Smooth muscle cell (in vitro differentiated cells): ENCODE measurements at regions not wholly inside any gene's neighbourhood (a gene's known extent, or its start where the extent isn't known, plus 50 kb on each side); places are given as distances from the start of the nearest gene placed in this dataset.

ENCODE experiments used
- DNase-seq: peaks from one replicate; lab custom pipeline; 2025; ENCODE audit not compliant: unreplicated experiment; lab: John Stamatoyannopoulos, UW
- H2AFZ ChIP-seq: fragments of 200-600 bp; sonication (generic); 2 replicates; pipeline ENCODE4 v1.6.0; 2016; ENCODE audit warnings: antibody characterized with exemption, low read depth, mild to moderate bottlenecking
- H3F3A ChIP-seq: fragments of 200-600 bp; sonication (generic); 2 replicates; pipeline ENCODE4 v1.6.0; 2017; ENCODE audit warnings: antibody characterized with exemption, low read depth
- H3K27ac ChIP-seq: fragments of 200-600 bp; sonication (generic); 2 replicates; pipeline ENCODE4 v1.5.1; 2016; ENCODE audit warnings: low read depth, mild to moderate bottlenecking
- H3K27me3 ChIP-seq: fragments of 200-600 bp; sonication (generic); 2 replicates; pipeline ENCODE4 v1.6.1; 2016; ENCODE audit warnings: low read depth, mild to moderate bottlenecking
- H3K36me3 ChIP-seq: fragments of 200-600 bp; sonication (generic); 2 replicates; pipeline ENCODE4 v1.5.1; 2016; ENCODE audit warnings: low read depth
- H3K4me1 ChIP-seq: fragments of 200-600 bp; sonication (generic); 2 replicates; pipeline ENCODE4 v1.5.1; 2016; ENCODE audit warnings: low read depth
- H3K4me2 ChIP-seq: fragments of 200-600 bp; sonication (generic); 2 replicates; pipeline ENCODE4 v1.6.0; 2016; ENCODE audit warnings: mild to moderate bottlenecking
- H3K4me3 ChIP-seq: fragments of 200-600 bp; sonication (generic); 2 replicates; pipeline ENCODE4 v1.5.1; 2016; ENCODE audit warnings: mild to moderate bottlenecking
- H3K79me2 ChIP-seq: fragments of 200-600 bp; sonication (generic); 2 replicates; pipeline ENCODE4 v1.6.0; 2016; ENCODE audit warnings: low read depth, mild to moderate bottlenecking
- H3K9ac ChIP-seq: fragments of 200-600 bp; sonication (generic); 2 replicates; pipeline ENCODE4 v1.6.0; 2016; ENCODE audit warnings: low read depth
- H3K9me3 ChIP-seq: fragments of 200-600 bp; sonication (generic); replicated peaks from 2 replicates; pipeline ENCODE4 v1.5.1; 2016; ENCODE audit warnings: low read depth
- H4K20me1 ChIP-seq: fragments of 200-600 bp; sonication (generic); 2 replicates; pipeline ENCODE4 v1.6.0; 2016; ENCODE audit warnings: low read depth
- WGBS: methylation state at CpG from one replicate; pipeline ENCODE4 v1.1.7; 2016; ENCODE audit warnings: low lambda C conversion rate; 5-methylcytosine and 5-hydroxymethylcytosine counted together
- TF ChIP-seq, protein P1 (sequence below): fragments of 200-600 bp; sonication (generic); IDR thresholded peaks from 2 replicates; pipeline ENCODE4 v1.5.1; 2017; ENCODE audit warnings: borderline replicate concordance, mild to moderate bottlenecking, antibody characterized with exemption; ENCODE audit not compliant: insufficient read depth, poor library complexity, severe bottlenecking

DNA sequence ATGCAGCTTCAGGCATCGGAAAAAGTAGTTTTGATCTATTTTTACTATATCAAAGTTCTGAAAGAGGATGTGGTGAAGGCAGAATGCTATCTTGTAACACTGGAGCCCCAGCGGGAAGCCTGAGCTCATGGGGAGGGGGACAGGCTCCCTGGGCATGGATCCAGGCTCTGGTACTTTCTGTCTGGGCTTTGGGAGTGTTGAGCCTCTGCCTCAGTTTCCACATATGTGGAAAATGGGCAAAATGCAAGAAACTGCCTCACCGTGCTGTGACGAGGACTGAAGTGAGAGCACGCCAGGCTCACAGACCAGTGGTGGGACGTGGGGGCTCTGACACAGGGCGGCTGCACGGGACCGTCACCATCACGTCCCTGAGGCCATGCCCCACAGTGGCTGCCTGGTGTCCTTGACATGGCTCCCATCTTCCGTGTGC, 182.9 kb upstream of the SHH start:
- DNase-seq, result no peak

DNA sequence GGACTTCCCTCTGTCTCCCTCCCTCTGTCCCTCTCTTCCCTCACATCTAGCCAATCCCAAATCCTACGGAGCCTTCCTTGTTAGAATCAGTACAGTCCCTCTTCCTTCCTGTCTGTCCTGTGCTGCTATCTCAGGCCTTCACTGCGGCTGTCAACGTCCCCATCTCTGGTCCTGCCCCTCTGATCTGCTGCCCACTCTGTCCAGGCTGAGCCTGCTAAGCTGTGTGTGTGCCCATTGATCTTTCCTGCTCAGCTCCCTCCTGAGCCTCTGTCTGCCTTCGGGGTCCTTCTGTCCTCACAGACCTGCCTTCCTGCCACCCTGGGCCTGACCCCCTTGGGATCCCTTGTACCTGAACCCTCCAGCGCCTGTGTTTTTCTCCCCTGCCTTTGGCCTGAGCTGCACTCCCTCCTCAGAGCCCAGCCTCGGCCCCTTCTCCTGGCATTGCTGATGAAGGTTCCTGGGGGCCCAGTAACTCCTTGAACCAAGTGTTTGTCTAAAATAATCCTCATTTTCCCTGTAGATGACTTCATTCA, 182.1 kb upstream of the SHH start:
- Histone ChIP-seq H3K36me3 (no peaks in the 10 kb centered on the region), H4K20me1 (no peaks in the 10 kb centered on the region), H3K4me1 (no peaks in the 10 kb centered on the region), H3K9me3 (no peaks in the 10 kb centered on the region), H3K79me2 (no peaks in the 10 kb centered on the region), H3K9ac (no peak overlapping the region), H3F3A (no peaks in the 10 kb centered on the region), H3K27ac (no peak overlapping the region), H2AFZ (no peak overlapping the region), H3K4me3 (no peak overlapping the region), H3K27me3 (peaks cover 2% of the 10 kb centered on the region), H3K4me2 (no peak overlapping the region)
- TF ChIP-seq, protein P1, sequence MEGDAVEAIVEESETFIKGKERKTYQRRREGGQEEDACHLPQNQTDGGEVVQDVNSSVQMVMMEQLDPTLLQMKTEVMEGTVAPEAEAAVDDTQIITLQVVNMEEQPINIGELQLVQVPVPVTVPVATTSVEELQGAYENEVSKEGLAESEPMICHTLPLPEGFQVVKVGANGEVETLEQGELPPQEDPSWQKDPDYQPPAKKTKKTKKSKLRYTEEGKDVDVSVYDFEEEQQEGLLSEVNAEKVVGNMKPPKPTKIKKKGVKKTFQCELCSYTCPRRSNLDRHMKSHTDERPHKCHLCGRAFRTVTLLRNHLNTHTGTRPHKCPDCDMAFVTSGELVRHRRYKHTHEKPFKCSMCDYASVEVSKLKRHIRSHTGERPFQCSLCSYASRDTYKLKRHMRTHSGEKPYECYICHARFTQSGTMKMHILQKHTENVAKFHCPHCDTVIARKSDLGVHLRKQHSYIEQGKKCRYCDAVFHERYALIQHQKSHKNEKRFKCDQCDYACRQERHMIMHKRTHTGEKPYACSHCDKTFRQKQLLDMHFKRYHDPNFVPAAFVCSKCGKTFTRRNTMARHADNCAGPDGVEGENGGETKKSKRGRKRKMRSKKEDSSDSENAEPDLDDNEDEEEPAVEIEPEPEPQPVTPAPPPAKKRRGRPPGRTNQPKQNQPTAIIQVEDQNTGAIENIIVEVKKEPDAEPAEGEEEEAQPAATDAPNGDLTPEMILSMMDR, result no peak
- DNase-seq, result no peak
- WGBS, result 82% methylated on average over 6 of the region's 6 CpGs

More for the DNA sequence above, 182.9 kb upstream of the SHH start:
- Histone ChIP-seq H3K4me2 (no peak overlapping the region), H4K20me1 (no peaks in the 10 kb centered on the region), H3K36me3 (no peaks in the 10 kb centered on the region), H3K4me1 (no peaks in the 10 kb centered on the region), H2AFZ (no peak overlapping the region), H3K27me3 (peaks cover 2% of the 10 kb centered on the region), H3K9me3 (no peaks in the 10 kb centered on the region), H3F3A (no peaks in the 10 kb centered on the region), H3K27ac (no peak overlapping the region), H3K9ac (no peak overlapping the region), H3K4me3 (no peak overlapping the region), H3K79me2 (no peaks in the 10 kb centered on the region)
- TF ChIP-seq, protein P1, result no peak
- 82% methylated on average over 11 of the region's 11 CpGs for WGBS

DNA sequence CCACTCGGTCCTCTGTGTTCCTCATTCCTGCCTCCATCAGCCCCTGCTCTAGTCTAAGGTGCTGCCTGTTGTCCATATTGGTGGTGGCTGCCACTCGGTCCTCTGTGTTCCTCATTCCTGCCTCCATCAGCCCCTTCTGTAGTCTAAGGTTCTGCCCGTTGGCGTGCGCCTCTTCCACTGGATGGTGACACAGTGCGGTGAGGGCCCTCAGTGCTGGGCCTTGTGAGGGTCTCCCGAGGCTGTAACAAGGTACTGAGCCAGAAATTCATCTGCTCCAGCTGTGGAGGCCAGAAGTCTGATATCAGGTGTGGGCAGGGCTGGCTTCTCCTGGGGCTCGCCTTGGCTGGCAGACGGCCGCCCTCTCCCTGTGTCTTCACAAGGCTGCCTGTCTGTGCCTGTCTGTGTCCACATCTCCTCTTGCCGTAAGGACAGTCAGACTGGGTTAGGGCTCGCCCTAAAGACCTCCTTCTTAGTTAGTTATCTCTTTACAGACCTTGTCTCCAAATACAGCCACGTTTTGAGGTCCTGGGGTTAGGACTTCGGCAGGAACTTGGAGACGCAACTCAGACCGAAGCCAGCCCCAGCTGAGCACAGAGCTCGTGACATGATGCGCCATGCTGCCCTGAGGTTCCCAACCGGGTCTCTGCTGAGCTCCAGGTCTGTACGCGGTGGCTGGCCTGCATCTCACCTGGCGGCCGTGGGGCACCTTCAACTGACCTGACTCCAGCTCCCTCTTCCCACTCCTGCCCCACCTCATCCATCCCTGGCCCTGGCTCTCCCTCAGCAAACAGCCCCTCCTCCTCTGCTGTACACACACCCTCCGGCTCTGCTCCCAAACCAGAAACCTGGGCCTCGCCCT, 181.4 kb upstream of the SHH start:
- TF ChIP-seq, protein P1, result no peak
- H3K9me3 ChIP-seq, result no peaks in the 10 kb centered on the region
- no peaks in the 10 kb centered on the region for H3K36me3 ChIP-seq
- no peaks in the 10 kb centered on the region for H3K79me2 ChIP-seq
- 91% methylated on average over 25 of the region's 25 CpGs for WGBS
- DNase-seq, result no peak
- no peak overlapping the region for H3K27ac ChIP-seq
- H3K27me3 ChIP-seq, result peaks cover 2% of the 10 kb centered on the region
- no peak overlapping the region for H3K9ac ChIP-seq
- H3K4me2 ChIP-seq, result no peak overlapping the region
- H3K4me3 ChIP-seq, result no peak overlapping the region
- H4K20me1 ChIP-seq, result no peaks in the 10 kb centered on the region
- H3F3A ChIP-seq, result no peaks in the 10 kb centered on the region
- no peaks in the 10 kb centered on the region for H3K4me1 ChIP-seq
- H2AFZ ChIP-seq, result no peak overlapping the region
